ENCODE measurements at regions not wholly inside any gene's neighbourhood (a gene's known extent, or its start where the extent isn't known, plus 50 kb on each side); places are given as distances from the start of the nearest gene placed in this dataset.
A peak's percentile ranks its signal among the peaks of the same experiment; 100 is the strongest.

- no peaks in the 10 kb centered on the region for H3K27me3 ChIP-seq
- H3K36me3 ChIP-seq = no peaks in the 10 kb centered on the region
- DNase-seq (no peak), ATAC-seq (no peak)
- 100% methylated on average over 2 of the region's 14 CpGs for WGBS (ENCODE audit: insufficient coverage, low coverage, low lambda C conversion rate, missing lambda C conversion rate)
- intact Hi-C loops (cut with DNase I) = no loop called here
- H3K9me3 ChIP-seq = no peaks in the 10 kb centered on the region
- no peak for TF ChIP-seq POLR2A (IDR thresholded peaks at IDR 0.05)
- TF ChIP-seq, protein P1, sequence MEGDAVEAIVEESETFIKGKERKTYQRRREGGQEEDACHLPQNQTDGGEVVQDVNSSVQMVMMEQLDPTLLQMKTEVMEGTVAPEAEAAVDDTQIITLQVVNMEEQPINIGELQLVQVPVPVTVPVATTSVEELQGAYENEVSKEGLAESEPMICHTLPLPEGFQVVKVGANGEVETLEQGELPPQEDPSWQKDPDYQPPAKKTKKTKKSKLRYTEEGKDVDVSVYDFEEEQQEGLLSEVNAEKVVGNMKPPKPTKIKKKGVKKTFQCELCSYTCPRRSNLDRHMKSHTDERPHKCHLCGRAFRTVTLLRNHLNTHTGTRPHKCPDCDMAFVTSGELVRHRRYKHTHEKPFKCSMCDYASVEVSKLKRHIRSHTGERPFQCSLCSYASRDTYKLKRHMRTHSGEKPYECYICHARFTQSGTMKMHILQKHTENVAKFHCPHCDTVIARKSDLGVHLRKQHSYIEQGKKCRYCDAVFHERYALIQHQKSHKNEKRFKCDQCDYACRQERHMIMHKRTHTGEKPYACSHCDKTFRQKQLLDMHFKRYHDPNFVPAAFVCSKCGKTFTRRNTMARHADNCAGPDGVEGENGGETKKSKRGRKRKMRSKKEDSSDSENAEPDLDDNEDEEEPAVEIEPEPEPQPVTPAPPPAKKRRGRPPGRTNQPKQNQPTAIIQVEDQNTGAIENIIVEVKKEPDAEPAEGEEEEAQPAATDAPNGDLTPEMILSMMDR (IDR thresholded peaks at IDR 0.05) = no peak
- H3K27ac ChIP-seq = no peak overlapping the region
- H3K4me3 ChIP-seq = no peak overlapping the region
- peaks cover 0 to 7% (median 0%) of the 10 kb centered on the region in 4 donors for H3K4me1 ChIP-seq
Observed at GRCh38 chr18:22082408-22082807, 87.0 kb upstream of the GATA6 start.

GRCh38 chr18:22084547-22084946, 84.8 kb upstream of the GATA6 start:
- peak; percentile 80 to 91 (median 88) for ATAC-seq
- no peaks in the 10 kb centered on the region for H3K9me3 ChIP-seq
- peak; percentile 50 for TF ChIP-seq POLR2A (IDR thresholded peaks at IDR 0.05)
- TF ChIP-seq, protein P1 (IDR thresholded peaks at IDR 0.05) = no peak
- peak overlapping the region; percentile 62 to 84 (median 66) for H3K27ac ChIP-seq
- intact Hi-C loops (cut with DNase I) = no loop called here
- peak overlapping the region in 2 of 3 donors; percentile 22 to 25 for H3K4me3 ChIP-seq
- WGBS (ENCODE audit: insufficient coverage, low coverage, low lambda C conversion rate, missing lambda C conversion rate) = 31% methylated on average over 11 of the region's 13 CpGs
- no peaks in the 10 kb centered on the region for H3K36me3 ChIP-seq
- peaks cover 0 to 19% (median 0%) of the 10 kb centered on the region in 4 donors for H3K4me1 ChIP-seq
- no peaks in the 10 kb centered on the region for H3K27me3 ChIP-seq
- peak; percentile 76 to 86 (median 78) for DNase-seq

- peak overlapping the region in 2 of 3 donors; percentile 15 to 66 for H3K27ac ChIP-seq
Observed at GRCh38 chr18:22086973-22087372, 82.4 kb upstream of the GATA6 start.

GRCh38 chr18:22088029-22088428, 81.4 kb upstream of the GATA6 start:
- TF ChIP-seq, protein P1 (IDR thresholded peaks at IDR 0.05) = no peak
- TF ChIP-seq POLR2A (IDR thresholded peaks at IDR 0.05) = peak; percentile 62
- peak; percentile 66 to 83 (median 72) for ATAC-seq
- DNase-seq = peak; percentile 73 to 84 (median 84)
- 20% methylated on average over 2 of the region's 7 CpGs for WGBS (ENCODE audit: insufficient coverage, low coverage, low lambda C conversion rate, missing lambda C conversion rate)
- H3K36me3 ChIP-seq = no peaks in the 10 kb centered on the region
- H3K27me3 ChIP-seq = no peaks in the 10 kb centered on the region
- no peaks in the 10 kb centered on the region for H3K9me3 ChIP-seq
- H3K4me1 ChIP-seq = peaks cover 0 to 19% (median 0%) of the 10 kb centered on the region in 4 donors
- intact Hi-C loops (cut with DNase I) = no loop called here
- no peak overlapping the region for H3K4me3 ChIP-seq
- peak overlapping the region in 2 of 3 donors; percentile 42 to 66 for H3K27ac ChIP-seq

More at GRCh38 chr18:22086973-22087372, 82.4 kb upstream of the GATA6 start:
- H3K9me3 ChIP-seq = no peaks in the 10 kb centered on the region
- 86% methylated on average over 4 of the region's 4 CpGs for WGBS (ENCODE audit: insufficient coverage, low coverage, low lambda C conversion rate, missing lambda C conversion rate)
- H3K27me3 ChIP-seq = no peaks in the 10 kb centered on the region
- H3K4me3 ChIP-seq = no peak overlapping the region
- H3K4me1 ChIP-seq = peaks cover 0 to 19% (median 0%) of the 10 kb centered on the region in 4 donors
- no peak for TF ChIP-seq POLR2A (IDR thresholded peaks at IDR 0.05)
- TF ChIP-seq, protein P1 (IDR thresholded peaks at IDR 0.05) = no peak
- no peak for DNase-seq
- peak in 2 of 4 donors; percentile 5 to 7 for ATAC-seq
- H3K36me3 ChIP-seq = no peaks in the 10 kb centered on the region
- intact Hi-C loops (cut with DNase I) = no loop called here
